ENCODE measurements at regions not wholly inside any gene's neighbourhood (a gene's known extent, or its start where the extent isn't known, plus 50 kb on each side); places are given as distances from the start of the nearest gene placed in this dataset.

DNA sequence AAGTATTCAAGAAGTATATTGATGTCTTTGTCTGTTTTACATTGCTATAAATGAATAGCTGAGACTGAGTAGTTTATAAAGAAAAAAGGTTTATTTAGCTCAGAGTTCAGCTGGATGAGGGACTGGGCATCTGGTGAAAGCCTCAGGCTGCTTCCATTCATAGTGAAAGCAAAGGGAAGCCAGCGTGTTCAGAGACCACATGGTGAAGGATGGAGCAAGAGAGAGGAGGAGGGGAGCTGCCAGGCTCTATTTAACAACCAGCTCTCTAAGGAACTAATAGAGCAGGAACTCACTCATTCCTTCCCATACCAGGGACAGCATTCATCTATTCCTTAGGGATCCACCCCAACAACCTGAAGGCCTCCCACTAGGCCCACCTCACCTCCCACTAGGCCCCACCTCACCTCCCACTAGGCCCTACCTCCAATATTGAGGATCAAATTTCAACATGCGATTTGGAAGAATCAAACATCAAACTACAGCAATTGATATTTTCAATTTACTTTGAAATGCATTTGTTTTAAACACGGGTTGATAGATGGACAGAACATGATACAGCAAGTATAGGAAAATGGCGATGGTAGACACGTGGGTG lies 167.5 kb upstream of the HES1 start:
- Histone ChIP-seq H3K4me2 (ENCODE audit: insufficient read depth in 1 of 2, low read depth in 2 of 2, low read length in 2 of 2) (no peak overlapping the region), H2BK15ac (ENCODE audit: low read length) (no peak overlapping the region), H3K4me1 (replicated peaks in 1 of 4; ENCODE audit: control insufficient read depth in 3 of 4, insufficient read depth in 4 of 4, low read length in 3 of 4) (peaks cover 3 to 8% (median 4%) of the 10 kb centered on the region in 4 experiments; a peak in 5 of 7 replicates), H3K9me3 (ENCODE audit: insufficient read depth in 2 of 2, low read depth in 1 of 2, low read length in 1 of 2) (no peaks in the 10 kb centered on the region), H3K4ac (replicated peaks; ENCODE audit: insufficient read length, low read depth, low read length) (no peak overlapping the region), H3K14ac (ENCODE audit: insufficient read length) (no peak overlapping the region), H3K18ac (ENCODE audit: extremely low read depth, low read length) (no peak overlapping the region), H2BK5ac (ENCODE audit: low read depth, low read length) (no peak overlapping the region), H3K9ac (replicated peaks in 1 of 4; ENCODE audit: extremely low read depth in 1 of 4, low read depth in 3 of 4, low read length in 3 of 4) (no peak overlapping the region), H2AK5ac (ENCODE audit: low read depth, low read length) (no peak overlapping the region), H3K23me2 (ENCODE audit: low read depth, low read length) (no peaks in the 10 kb centered on the region), H3K27me3 (replicated peaks in 1 of 4; ENCODE audit: control insufficient read depth in 3 of 4, extremely low read depth in 1 of 4, insufficient read depth in 3 of 4, low read length in 3 of 4) (peaks cover 8 to 29% (median 15%) of the 10 kb centered on the region in 4 experiments), H3K27ac (ENCODE audit: low read depth, low read length) (no peak overlapping the region), H2BK12ac (ENCODE audit: low read depth, low read length) (no peak overlapping the region), H3K36me3 (ENCODE audit: control insufficient read depth in 2 of 4, insufficient read depth in 4 of 4, low read length in 3 of 4) (no peaks in the 10 kb centered on the region), H4K20me1 (replicated peaks in 1 of 2; ENCODE audit: control insufficient read depth in 1 of 2, insufficient read depth in 2 of 2, low read length in 2 of 2) (no peaks in the 10 kb centered on the region), H3K56ac (replicated peaks; ENCODE audit: insufficient read length, low read depth, low read length) (no peak overlapping the region), H3K4me3 (ENCODE audit: extremely low read depth in 1 of 4, insufficient read depth in 2 of 4, low read depth in 3 of 4, low read length in 4 of 4) (no peak overlapping the region), H4K5ac (ENCODE audit: insufficient read length, low read depth, low read length) (no peak overlapping the region), H3K23ac (ENCODE audit: insufficient read length) (no peak overlapping the region), H2BK20ac (ENCODE audit: low read length) (no peak overlapping the region), H4K8ac (ENCODE audit: extremely low read depth, insufficient read depth, low read length) (no peak overlapping the region), H3K79me2 (ENCODE audit: control insufficient read depth in 1 of 2, insufficient read depth in 2 of 2, low read length in 2 of 2) (no peaks in the 10 kb centered on the region), H3K79me1 (ENCODE audit: low read depth, low read length) (no peaks in the 10 kb centered on the region), H2BK120ac (replicated peaks; ENCODE audit: low read depth, low read length) (no peak overlapping the region), H4K91ac (replicated peaks; ENCODE audit: insufficient read length, low read length) (no peak overlapping the region), H2AFZ (ENCODE audit: low read length) (no peak overlapping the region)
- TF ChIP-seq, protein P1, sequence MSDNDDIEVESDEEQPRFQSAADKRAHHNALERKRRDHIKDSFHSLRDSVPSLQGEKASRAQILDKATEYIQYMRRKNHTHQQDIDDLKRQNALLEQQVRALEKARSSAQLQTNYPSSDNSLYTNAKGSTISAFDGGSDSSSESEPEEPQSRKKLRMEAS (IDR thresholded peaks at IDR 0.05), result 0 out of 2 replicates have a peak, but pooled peaks have one; percentile 23
- no peak for TF ChIP-seq CTBP2 (IDR thresholded peaks at IDR 0.05; ENCODE audit: borderline replicate concordance, insufficient read depth, insufficient read length, low read length)
- TF ChIP-seq KDM5A (IDR thresholded peaks at IDR 0.05; ENCODE audit: low read length), result no peak
- no peak for TF ChIP-seq JUN (IDR thresholded peaks at IDR 0.05; ENCODE audit: low read depth, low read length)
- no peak for TF ChIP-seq BACH1 (IDR thresholded peaks at IDR 0.05; ENCODE audit: low read length)
- TF ChIP-seq HDAC6 (IDR thresholded peaks at IDR 0.05; ENCODE audit: low read depth, low read length), result no peak
- no peak for TF ChIP-seq EZH2 (IDR thresholded peaks at IDR 0.05; ENCODE audit: low read depth, low read length, severe bottlenecking)
- no peak for TF ChIP-seq KDM4A (IDR thresholded peaks at IDR 0.05; ENCODE audit: low read depth, low read length, severe bottlenecking)
- no peak for TF ChIP-seq SRF (IDR thresholded peaks at IDR 0.05; ENCODE audit: low read depth, low read length)
- FAIRE-seq (no peak), DNase-seq (ENCODE audit: low read depth in 1 of 2, low spot score in 2 of 2) (no peak)
- 90% methylated on average over 5 of the region's 5 CpGs; no CpG with 5 or more reads in 1 of the 2 experiments for WGBS, 2 experiments (ENCODE audit: extremely low coverage in 1 of 2, insufficient coverage in 1 of 2, insufficient read length in 1 of 2, insufficient replicate concordance in 2 of 2, low coverage in 1 of 2, low lambda C conversion rate in 2 of 2, missing lambda C conversion rate in 1 of 2)
- ChIA-PET CTCF (ENCODE audit: partially characterized antibody) (interaction anchor here (0.6 to 5.0 kb wide), 13 partner anchors 9 to 403 kb away, joined by 3 to 49 read pairs (median 4); no protein-coding TSS in a partner anchor), POLR2A (ENCODE audit: partially characterized antibody) (no interaction called here)

Measured in H1 (cell line).